HEK293 (cell line): ENCODE measurements at regions not wholly inside any gene's neighbourhood (a gene's known extent, or its start where the extent isn't known, plus 50 kb on each side); places are given as distances from the start of the nearest gene placed in this dataset.

Experiments
- CTCF ChIA-PET: fragments of 350-600 bp; formaldehyde crosslinking; extraction: SDS; loops from one replicate; lab custom pipeline; 2021; ENCODE audit warnings: antibody characterized with exemption; lab: Yijun Ruan, JAX
- POLR2A ChIA-PET: fragments of 300-600 bp; formaldehyde crosslinking; extraction: SDS; loops from one replicate; lab custom pipeline; 2020; ENCODE audit warnings: antibody characterized with exemption, inconsistent platforms; lab: Yijun Ruan, JAX
- H3K27ac ChIP-seq: fragments of 200-500 bp; sonication (Bioruptor generic); 2 replicates; pipeline ENCODE4 v1.5.1; 2014; ENCODE audit warnings: low read depth, low read length, control low read depth, inconsistent platforms; ENCODE audit errors: extremely low read depth
- H3K36me3 ChIP-seq, 2 experiments: fragments of 200-500 bp in 1 of 2; sonication (Bioruptor generic) in 1 of 2; 1 replicate in 1 of 2; 2 replicates in 1 of 2; pipeline ENCODE4 v1.5.1; 2014 to 2017; ENCODE audit warnings: inconsistent platforms in 2 of 2, low read length in 2 of 2; ENCODE audit not compliant: control insufficient read depth in 2 of 2, insufficient read depth in 1 of 2
- H3K4me1 ChIP-seq: fragments of 200-500 bp; sonication (Bioruptor generic); 2 replicates; pipeline ENCODE4 v1.5.1; 2014; ENCODE audit warnings: mild to moderate bottlenecking, low read length, inconsistent platforms; ENCODE audit not compliant: control insufficient read depth, insufficient read depth
- H3K4me3 ChIP-seq: 2 replicates; pipeline ENCODE4 v1.5.1; 2011; ENCODE audit warnings: low read depth, mild to moderate bottlenecking, control low read depth, low read length, moderate library complexity
- H3K9me3 ChIP-seq: fragments of 200-500 bp; sonication (Bioruptor generic); 2 replicates; pipeline ENCODE4 v1.5.1; 2014; ENCODE audit warnings: low read depth, low read length, inconsistent platforms; ENCODE audit not compliant: control insufficient read depth, insufficient read depth
- CTCF ChIP-seq: fragments of 450-650 bp; formaldehyde crosslinking; IDR thresholded peaks from 2 replicates; pipeline ENCODE4 v1.5.1; 2016; ENCODE audit warnings: missing biosample characterization, missing genetic modification characterization
- GLI4 ChIP-seq: fragments of 450-650 bp; formaldehyde crosslinking; IDR thresholded peaks from 2 replicates; pipeline ENCODE4 v1.5.1; 2016; ENCODE audit warnings: missing biosample characterization, missing genetic modification characterization
- KLF1 ChIP-seq: fragments of 450-650 bp; formaldehyde crosslinking; IDR thresholded peaks from 2 replicates; pipeline ENCODE4 v1.5.1; 2016; ENCODE audit warnings: missing biosample characterization, missing genetic modification characterization
- MYNN ChIP-seq: fragments of 450-650 bp; formaldehyde crosslinking; IDR thresholded peaks from 2 replicates; pipeline ENCODE4 v1.5.1; 2016; ENCODE audit warnings: missing biosample characterization, missing genetic modification characterization, borderline replicate concordance
- PATZ1 ChIP-seq: fragments of 450-650 bp; formaldehyde crosslinking; IDR thresholded peaks from 2 replicates; pipeline ENCODE4 v1.5.1; 2016; ENCODE audit warnings: missing biosample characterization, missing genetic modification characterization
- SCRT2 ChIP-seq: fragments of 450-650 bp; formaldehyde crosslinking; IDR thresholded peaks from 2 replicates; pipeline ENCODE4 v1.5.1; 2016; ENCODE audit warnings: missing biosample characterization, missing genetic modification characterization
- SETDB1 ChIP-seq: IDR thresholded peaks from one replicate; pipeline ENCODE4 v1.6.1; 2017; ENCODE audit warnings: mild to moderate bottlenecking, low read length, moderate library complexity, mixed read lengths; ENCODE audit not compliant: insufficient read length
- TRIM28 ChIP-seq: IDR thresholded peaks from 2 replicates; pipeline ENCODE4 v1.6.1; 2011; ENCODE audit warnings: low read length, control low read depth, borderline replicate concordance
- YY2 ChIP-seq: fragments of 450-650 bp; formaldehyde crosslinking; IDR thresholded peaks from 2 replicates; pipeline ENCODE4 v1.5.1; 2016; ENCODE audit warnings: missing biosample characterization, missing genetic modification characterization
- ZNF10 ChIP-seq: fragments of 450-650 bp; formaldehyde crosslinking; IDR thresholded peaks from 2 replicates; pipeline ENCODE4 v1.5.1; 2017; ENCODE audit warnings: missing biosample characterization, missing genetic modification characterization
- ZNF121 ChIP-seq: fragments of 450-650 bp; formaldehyde crosslinking; IDR thresholded peaks from 2 replicates; pipeline ENCODE4 v1.5.1; 2016; ENCODE audit warnings: missing biosample characterization, missing genetic modification characterization
- ZNF18 ChIP-seq: fragments of 450-650 bp; formaldehyde crosslinking; IDR thresholded peaks from 2 replicates; pipeline ENCODE4 v1.5.1; 2016; ENCODE audit warnings: missing biosample characterization, missing genetic modification characterization
- ZNF184 ChIP-seq: fragments of 450-650 bp; IDR thresholded peaks from 2 replicates; pipeline ENCODE4 v1.5.1; 2018; ENCODE audit warnings: missing biosample characterization, mild to moderate bottlenecking, missing genetic modification characterization
- ZNF2 ChIP-seq: fragments of 450-650 bp; formaldehyde crosslinking; IDR thresholded peaks from 2 replicates; pipeline ENCODE4 v1.5.1; 2016; ENCODE audit warnings: missing biosample characterization, missing genetic modification characterization
- ZNF280C ChIP-seq: fragments of 450-650 bp; formaldehyde crosslinking; IDR thresholded peaks from 2 replicates; pipeline ENCODE4 v1.5.1; 2016; ENCODE audit warnings: missing biosample characterization, missing genetic modification characterization
- ZNF302 ChIP-seq: fragments of 450-650 bp; formaldehyde crosslinking; IDR thresholded peaks from 2 replicates; pipeline ENCODE4 v1.5.1; 2016; ENCODE audit warnings: missing biosample characterization, missing genetic modification characterization, low read depth
- ZNF350 ChIP-seq: fragments of 450-650 bp; formaldehyde crosslinking; IDR thresholded peaks from 2 replicates; pipeline ENCODE4 v1.5.0; 2017; ENCODE audit warnings: missing biosample characterization, mild to moderate bottlenecking, missing genetic modification characterization
- ZNF518A ChIP-seq: fragments of 450-650 bp; formaldehyde crosslinking; conservative IDR thresholded peaks from 2 replicates; pipeline ENCODE4 v1.5.1; 2016; ENCODE audit warnings: low read depth, missing biosample characterization, missing genetic modification characterization
- ZNF549 ChIP-seq: fragments of 450-650 bp; IDR thresholded peaks from 2 replicates; pipeline ENCODE4 v1.5.1; 2018; ENCODE audit warnings: missing biosample characterization, missing genetic modification characterization, mild to moderate bottlenecking, inconsistent platforms, moderate library complexity
- ZNF600 ChIP-seq: fragments of 450-650 bp; formaldehyde crosslinking; IDR thresholded peaks from 2 replicates; pipeline ENCODE4 v1.5.1; 2016; ENCODE audit warnings: missing biosample characterization, missing genetic modification characterization
- ZNF701 ChIP-seq: fragments of 450-650 bp; formaldehyde crosslinking; IDR thresholded peaks from 2 replicates; pipeline ENCODE4 v1.5.1; 2016; ENCODE audit warnings: missing biosample characterization, missing genetic modification characterization
- ZNF768 ChIP-seq: fragments of 450-650 bp; formaldehyde crosslinking; IDR thresholded peaks from 2 replicates; pipeline ENCODE4 v1.5.1; 2018; ENCODE audit warnings: missing biosample characterization, mild to moderate bottlenecking, missing genetic modification characterization
- ZNF777 ChIP-seq: fragments of 450-650 bp; formaldehyde crosslinking; IDR thresholded peaks from 2 replicates; pipeline ENCODE4 v1.5.1; 2017; ENCODE audit warnings: missing biosample characterization, missing genetic modification characterization, borderline replicate concordance
- ZNF837 ChIP-seq: fragments of 450-650 bp; formaldehyde crosslinking; IDR thresholded peaks from 2 replicates; pipeline ENCODE4 v1.5.1; 2016; ENCODE audit warnings: missing biosample characterization, missing genetic modification characterization

- H3K4me3 ChIP-seq, result no peak overlapping the region
- POLR2A ChIA-PET, result no interaction called here
- TF ChIP-seq ZNF768 (tag by site-specific recombination) (peak; percentile 60; the same call in 1 of the 2 replicates), ZNF701 (no peak), ZNF549 (tag by site-specific recombination) (no peak), ZNF10 (tag by site-specific recombination) (no peak)
- H3K27ac ChIP-seq, result no peak overlapping the region
- no peaks in the 10 kb centered on the region for H3K9me3 ChIP-seq
- H3K4me1 ChIP-seq, result no peaks in the 10 kb centered on the region
- H3K36me3 ChIP-seq, result peaks cover 0 to 14% of the 10 kb centered on the region in 2 experiments; a peak in 2 of 3 replicates
- CTCF ChIA-PET, result interaction anchor here (0.6 to 0.9 kb wide), 2 partner anchors 13 to 233 kb away, joined by 3 read pairs; no protein-coding TSS in a partner anchor
Observed at GRCh38 chr16:27684047-27684446, 134.1 kb downstream of the KATNIP start.

- H3K4me3 ChIP-seq, result no peak overlapping the region
- peaks cover 0 to 14% of the 10 kb centered on the region in 2 experiments; a peak in 1 of 3 replicates for H3K36me3 ChIP-seq
- CTCF ChIA-PET, result interaction anchor here (1.0 to 1.1 kb wide), 2 partner anchors 181 to 385 kb away, joined by 3 read pairs; no protein-coding TSS in a partner anchor
- H3K9me3 ChIP-seq, result no peaks in the 10 kb centered on the region
- POLR2A ChIA-PET, result no interaction called here
- TF ChIP-seq ZNF518A (no peak), ZNF18 (tag by site-specific recombination) (no peak), SETDB1 (no peak), PATZ1 (tag by site-specific recombination) (no peak), ZNF777 (tag by site-specific recombination) (no peak), ZNF837 (tag by site-specific recombination) (no peak), SCRT2 (no peak), GLI4 (tag by site-specific recombination) (no peak), ZNF350 (tag by site-specific recombination) (no peak), ZNF280C (tag by site-specific recombination) (no peak), MYNN (tag by site-specific recombination) (no peak), ZNF184 (tag by site-specific recombination) (no peak), KLF1 (tag by site-specific recombination) (no peak), YY2 (no peak), ZNF2 (tag by site-specific recombination) (no peak), ZNF121 (tag by site-specific recombination) (no peak), ZNF600 (tag by site-specific recombination) (no peak), CTCF (tag by site-specific recombination) (no peak), ZNF302 (no peak), TRIM28 (no peak)
- TF ChIP-seq, all 188 proteins: peak for 0
- no peaks in the 10 kb centered on the region for H3K4me1 ChIP-seq
- no peak overlapping the region for H3K27ac ChIP-seq
Observed at GRCh38 chr16:27685807-27686206, 135.9 kb downstream of the KATNIP start.
